Mammary epithelial cell (primary cell): ENCODE measurements at regions not wholly inside any gene's neighbourhood (a gene's known extent, or its start where the extent isn't known, plus 50 kb on each side); places are given as distances from the start of the nearest gene placed in this dataset.

Experiments used
- EZH2 ChIP-seq: IDR thresholded peaks from 2 replicates; pipeline ENCODE4 v1.6.1; 2012; ENCODE audit warnings: low read length, inconsistent platforms, borderline replicate concordance
- TF ChIP-seq, protein P1 (sequence below), 2 donors: IDR thresholded peaks in 1 of 2; conservative IDR thresholded peaks in 1 of 2; 2 replicates each; pipeline ENCODE4 v1.5.1; 2011 to 2012; ENCODE audit warnings: inconsistent platforms in 2 of 2, low read length in 2 of 2, mild to moderate bottlenecking in 2 of 2, control low read depth in 1 of 2, low read depth in 1 of 2; ENCODE audit not compliant: insufficient read depth in 1 of 2; ENCODE audit errors: extremely low read depth in 1 of 2

- TF ChIP-seq, protein P1, sequence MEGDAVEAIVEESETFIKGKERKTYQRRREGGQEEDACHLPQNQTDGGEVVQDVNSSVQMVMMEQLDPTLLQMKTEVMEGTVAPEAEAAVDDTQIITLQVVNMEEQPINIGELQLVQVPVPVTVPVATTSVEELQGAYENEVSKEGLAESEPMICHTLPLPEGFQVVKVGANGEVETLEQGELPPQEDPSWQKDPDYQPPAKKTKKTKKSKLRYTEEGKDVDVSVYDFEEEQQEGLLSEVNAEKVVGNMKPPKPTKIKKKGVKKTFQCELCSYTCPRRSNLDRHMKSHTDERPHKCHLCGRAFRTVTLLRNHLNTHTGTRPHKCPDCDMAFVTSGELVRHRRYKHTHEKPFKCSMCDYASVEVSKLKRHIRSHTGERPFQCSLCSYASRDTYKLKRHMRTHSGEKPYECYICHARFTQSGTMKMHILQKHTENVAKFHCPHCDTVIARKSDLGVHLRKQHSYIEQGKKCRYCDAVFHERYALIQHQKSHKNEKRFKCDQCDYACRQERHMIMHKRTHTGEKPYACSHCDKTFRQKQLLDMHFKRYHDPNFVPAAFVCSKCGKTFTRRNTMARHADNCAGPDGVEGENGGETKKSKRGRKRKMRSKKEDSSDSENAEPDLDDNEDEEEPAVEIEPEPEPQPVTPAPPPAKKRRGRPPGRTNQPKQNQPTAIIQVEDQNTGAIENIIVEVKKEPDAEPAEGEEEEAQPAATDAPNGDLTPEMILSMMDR (conservative IDR thresholded peaks at IDR 0.05 in 1 of 2, IDR thresholded peaks at IDR 0.05 in 1 of 2; ENCODE audit: extremely low read depth in 1 of 2, insufficient read depth in 1 of 2, low read depth in 1 of 2, low read length in 2 of 2): no peak
- TF ChIP-seq EZH2: no peak
Measured at GRCh38 chr20:52684176-52684575, 288.0 kb upstream of the TSHZ2 start.
